OCI-LY1 (cell line): ENCODE measurements at regions not wholly inside any gene's neighbourhood (a gene's known extent, or its start where the extent isn't known, plus 50 kb on each side); places are given as distances from the start of the nearest gene placed in this dataset.

Experiments
- EZH2 ChIP-seq: fragments of 200-600 bp; sonication (generic), shearing (Covaris generic); IDR thresholded peaks from 2 replicates; pipeline ENCODE4 v1.8.0; 2017; ENCODE audit warnings: borderline replicate concordance, mixed run types, mild to moderate bottlenecking, antibody characterized with exemption, low read length, moderate library complexity, mixed read lengths
- TF ChIP-seq, protein P1 (sequence below): fragments of 200-600 bp; sonication (generic), shearing (Covaris generic); IDR thresholded peaks from 2 replicates; pipeline ENCODE4 v1.5.1; 2017; ENCODE audit warnings: mild to moderate bottlenecking, antibody characterized with exemption, low read length, moderate library complexity, mixed read lengths

DNA sequence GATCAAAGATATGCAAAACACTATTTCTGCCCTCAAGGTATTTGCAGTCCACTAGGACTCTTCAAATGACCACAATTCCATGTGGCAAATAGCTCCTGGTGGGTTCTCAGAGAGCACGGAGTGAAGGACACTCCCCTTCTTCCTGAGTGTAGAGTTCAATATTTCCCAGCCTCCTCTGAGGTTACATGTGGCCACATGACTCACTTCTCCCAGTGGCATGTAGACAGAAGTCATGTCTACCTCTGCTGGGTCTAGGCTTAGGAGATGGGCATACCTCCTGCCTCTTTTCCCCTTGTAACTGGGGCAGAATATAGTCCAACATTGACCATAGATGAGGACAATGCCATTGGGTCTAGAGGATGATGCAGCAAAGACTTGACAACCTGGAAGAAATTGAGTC is 191.4 kb downstream of the MIS18A start:
- TF ChIP-seq, protein P1, sequence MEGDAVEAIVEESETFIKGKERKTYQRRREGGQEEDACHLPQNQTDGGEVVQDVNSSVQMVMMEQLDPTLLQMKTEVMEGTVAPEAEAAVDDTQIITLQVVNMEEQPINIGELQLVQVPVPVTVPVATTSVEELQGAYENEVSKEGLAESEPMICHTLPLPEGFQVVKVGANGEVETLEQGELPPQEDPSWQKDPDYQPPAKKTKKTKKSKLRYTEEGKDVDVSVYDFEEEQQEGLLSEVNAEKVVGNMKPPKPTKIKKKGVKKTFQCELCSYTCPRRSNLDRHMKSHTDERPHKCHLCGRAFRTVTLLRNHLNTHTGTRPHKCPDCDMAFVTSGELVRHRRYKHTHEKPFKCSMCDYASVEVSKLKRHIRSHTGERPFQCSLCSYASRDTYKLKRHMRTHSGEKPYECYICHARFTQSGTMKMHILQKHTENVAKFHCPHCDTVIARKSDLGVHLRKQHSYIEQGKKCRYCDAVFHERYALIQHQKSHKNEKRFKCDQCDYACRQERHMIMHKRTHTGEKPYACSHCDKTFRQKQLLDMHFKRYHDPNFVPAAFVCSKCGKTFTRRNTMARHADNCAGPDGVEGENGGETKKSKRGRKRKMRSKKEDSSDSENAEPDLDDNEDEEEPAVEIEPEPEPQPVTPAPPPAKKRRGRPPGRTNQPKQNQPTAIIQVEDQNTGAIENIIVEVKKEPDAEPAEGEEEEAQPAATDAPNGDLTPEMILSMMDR: no peak
- TF ChIP-seq EZH2: no peak
